PFSK-1 (cell line): ENCODE measurements at regions not wholly inside any gene's neighbourhood (a gene's known extent, or its start where the extent isn't known, plus 50 kb on each side); places are given as distances from the start of the nearest gene placed in this dataset.

Source experiments
- POLR2AphosphoS5 ChIP-seq: IDR thresholded peaks from 2 replicates; pipeline ENCODE4 v1.6.1; 2012; ENCODE audit warnings: low read depth, mild to moderate bottlenecking, control low read depth, low read length, moderate library complexity
- SIN3A ChIP-seq: IDR thresholded peaks from 2 replicates; pipeline ENCODE4 v1.6.1; 2012; ENCODE audit warnings: mild to moderate bottlenecking, low read length, moderate library complexity, borderline replicate concordance; ENCODE audit not compliant: insufficient read depth
- TAF1 ChIP-seq: IDR thresholded peaks from 2 replicates; pipeline ENCODE4 v1.6.1; 2012; ENCODE audit warnings: low read length, control low read depth, borderline replicate concordance; ENCODE audit not compliant: insufficient read depth

DNA sequence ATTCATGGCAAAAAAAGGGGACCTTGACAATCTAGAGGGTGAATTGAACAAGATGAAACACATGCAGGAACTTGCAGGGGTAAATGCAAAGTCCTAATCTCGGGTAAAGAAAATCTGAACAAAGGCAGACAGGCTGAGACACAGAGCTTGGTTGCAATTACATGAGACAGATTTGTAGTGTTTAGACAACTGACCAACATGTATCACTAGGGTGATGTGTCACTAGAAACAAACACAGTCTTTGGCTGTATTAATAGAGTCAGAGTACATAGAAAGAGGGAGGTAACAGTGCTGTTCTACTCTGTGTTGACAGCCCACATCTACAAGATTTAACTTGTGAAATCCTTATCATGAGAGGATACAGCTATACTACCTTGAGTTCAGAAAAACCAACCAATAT is 78.1 kb upstream of the GRIK3 start:
- TF ChIP-seq POLR2AphosphoS5 (no peak), TAF1 (no peak), SIN3A (no peak)
